ENCODE measurements at regions not wholly inside any gene's neighbourhood (a gene's known extent, or its start where the extent isn't known, plus 50 kb on each side); places are given as distances from the start of the nearest gene placed in this dataset.

DNA sequence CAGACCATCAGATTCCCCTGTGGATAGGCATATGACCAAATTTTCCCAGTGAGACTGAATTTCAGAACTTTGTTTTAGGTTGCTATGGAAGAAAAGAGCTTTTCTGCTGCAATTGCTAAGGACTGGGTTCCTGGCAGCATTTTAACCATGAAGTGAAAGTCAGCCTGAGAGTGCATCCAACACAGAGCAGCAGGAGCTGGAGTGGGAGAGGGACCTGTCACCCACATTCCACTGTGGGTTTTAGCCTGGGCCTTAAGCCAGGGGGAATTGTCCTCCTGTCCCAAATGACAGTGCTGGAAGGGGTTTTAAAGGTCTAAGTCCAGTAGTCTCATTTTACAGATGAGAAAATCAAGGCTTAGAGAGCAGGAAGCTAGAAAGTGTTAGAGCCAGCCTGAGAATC is 203.5 kb upstream of the N4BP1 start:
- TF ChIP-seq POLR2A (IDR thresholded peaks at IDR 0.05; ENCODE audit: low read depth, low read length) (no peak), POLR2AphosphoS5 (IDR thresholded peaks at IDR 0.05; ENCODE audit: low read depth, low read length) (no peak), TAF1 (IDR thresholded peaks at IDR 0.05; ENCODE audit: borderline replicate concordance, low read depth, low read length) (no peak)

Measured in GM12892 (cell line).